Glutamatergic neuron (in vitro differentiated cells): ENCODE measurements at regions not wholly inside any gene's neighbourhood (a gene's known extent, or its start where the extent isn't known, plus 50 kb on each side); places are given as distances from the start of the nearest gene placed in this dataset.

ENCODE experiments used
- DNase-seq: peaks from one replicate; pipeline ENCODE4 v3.0.0; 2022
- H3K27ac Mint-ChIP-seq: one replicate; pipeline ENCODE4 v1.8.0; 2020; ENCODE audit warnings: mild to moderate bottlenecking, mixed read lengths, inconsistent platforms; ENCODE audit not compliant: unreplicated experiment
- H3K27me3 Mint-ChIP-seq: one replicate; pipeline ENCODE4 v1.8.0; 2020; ENCODE audit warnings: mild to moderate bottlenecking, moderate library complexity, mixed read lengths, inconsistent platforms; ENCODE audit not compliant: unreplicated experiment
- H3K36me3 Mint-ChIP-seq: one replicate; pipeline ENCODE4 v1.8.0; 2020; ENCODE audit warnings: mild to moderate bottlenecking, mixed read lengths, inconsistent platforms; ENCODE audit not compliant: unreplicated experiment
- H3K4me1 Mint-ChIP-seq: one replicate; pipeline ENCODE4 v1.8.0; 2020; ENCODE audit warnings: mild to moderate bottlenecking, low read depth, mixed read lengths, inconsistent platforms; ENCODE audit not compliant: unreplicated experiment
- H3K4me3 Mint-ChIP-seq: one replicate; pipeline ENCODE4 v1.8.0; 2020; ENCODE audit warnings: mild to moderate bottlenecking, mixed read lengths, inconsistent platforms; ENCODE audit not compliant: unreplicated experiment
- H3K9me3 Mint-ChIP-seq: one replicate; pipeline ENCODE4 v1.8.0; 2020; ENCODE audit warnings: mild to moderate bottlenecking, moderate library complexity, mixed read lengths, inconsistent platforms; ENCODE audit not compliant: unreplicated experiment
- TF ChIP-seq, protein P1 (sequence below): fragments of 200-600 bp; sonication (generic); IDR thresholded peaks from one replicate; pipeline ENCODE4 v1.5.0; 2021; ENCODE audit not compliant: partially characterized antibody, unreplicated experiment

DNA sequence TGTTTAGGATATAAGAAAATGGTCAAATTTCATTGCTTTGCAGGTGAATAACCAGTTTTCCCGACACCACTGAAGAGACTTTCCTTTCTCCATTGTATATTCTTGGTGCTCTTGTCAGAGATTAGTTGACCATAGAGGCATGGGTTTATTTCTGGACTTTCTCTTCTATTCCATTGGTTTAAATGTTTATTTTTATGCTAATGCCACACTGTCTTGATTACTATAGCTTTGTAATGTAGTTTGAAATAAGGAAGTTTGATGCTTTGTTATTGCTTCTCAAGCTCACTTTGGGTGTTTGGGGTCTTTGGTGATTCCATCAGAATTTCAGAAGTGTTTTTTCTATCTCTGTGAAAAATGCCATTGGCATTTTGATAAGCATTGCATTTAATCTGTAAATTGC, 190.0 kb upstream of the SPRY2 start:
- TF ChIP-seq, protein P1, sequence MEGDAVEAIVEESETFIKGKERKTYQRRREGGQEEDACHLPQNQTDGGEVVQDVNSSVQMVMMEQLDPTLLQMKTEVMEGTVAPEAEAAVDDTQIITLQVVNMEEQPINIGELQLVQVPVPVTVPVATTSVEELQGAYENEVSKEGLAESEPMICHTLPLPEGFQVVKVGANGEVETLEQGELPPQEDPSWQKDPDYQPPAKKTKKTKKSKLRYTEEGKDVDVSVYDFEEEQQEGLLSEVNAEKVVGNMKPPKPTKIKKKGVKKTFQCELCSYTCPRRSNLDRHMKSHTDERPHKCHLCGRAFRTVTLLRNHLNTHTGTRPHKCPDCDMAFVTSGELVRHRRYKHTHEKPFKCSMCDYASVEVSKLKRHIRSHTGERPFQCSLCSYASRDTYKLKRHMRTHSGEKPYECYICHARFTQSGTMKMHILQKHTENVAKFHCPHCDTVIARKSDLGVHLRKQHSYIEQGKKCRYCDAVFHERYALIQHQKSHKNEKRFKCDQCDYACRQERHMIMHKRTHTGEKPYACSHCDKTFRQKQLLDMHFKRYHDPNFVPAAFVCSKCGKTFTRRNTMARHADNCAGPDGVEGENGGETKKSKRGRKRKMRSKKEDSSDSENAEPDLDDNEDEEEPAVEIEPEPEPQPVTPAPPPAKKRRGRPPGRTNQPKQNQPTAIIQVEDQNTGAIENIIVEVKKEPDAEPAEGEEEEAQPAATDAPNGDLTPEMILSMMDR = no peak
- peaks cover 11% of the 10 kb centered on the region for H3K4me1 Mint-ChIP-seq
- no peak overlapping the region for H3K27ac Mint-ChIP-seq
- DNase-seq = no peak
- no peaks in the 10 kb centered on the region for H3K9me3 Mint-ChIP-seq
- no peaks in the 10 kb centered on the region for H3K27me3 Mint-ChIP-seq
- no peaks in the 10 kb centered on the region for H3K36me3 Mint-ChIP-seq
- no peak overlapping the region for H3K4me3 Mint-ChIP-seq

DNA sequence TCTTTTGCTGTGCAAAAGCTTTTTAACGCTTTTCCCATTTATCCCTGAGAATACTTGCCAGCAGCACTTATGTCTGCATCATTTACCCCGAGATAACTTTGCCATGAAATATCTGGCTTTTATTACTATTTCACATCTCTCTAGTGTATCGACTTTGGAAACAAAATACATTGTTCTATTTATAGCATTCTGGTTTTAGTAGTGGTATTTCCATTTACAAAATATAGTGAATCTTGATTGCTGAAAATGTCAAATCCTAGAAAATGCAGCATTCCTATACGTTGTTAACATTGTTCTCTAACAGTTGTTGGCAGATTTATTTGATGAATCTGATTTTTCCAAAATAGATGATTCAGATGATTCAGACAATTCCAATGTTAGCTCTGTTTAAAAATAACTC, 189.3 kb upstream of the SPRY2 start:
- H3K4me1 Mint-ChIP-seq = peaks cover 11% of the 10 kb centered on the region
- no peaks in the 10 kb centered on the region for H3K27me3 Mint-ChIP-seq
- no peak overlapping the region for H3K4me3 Mint-ChIP-seq
- TF ChIP-seq, protein P1 = no peak
- H3K9me3 Mint-ChIP-seq = no peaks in the 10 kb centered on the region
- H3K27ac Mint-ChIP-seq = no peak overlapping the region
- DNase-seq = no peak
- H3K36me3 Mint-ChIP-seq = no peaks in the 10 kb centered on the region

DNA sequence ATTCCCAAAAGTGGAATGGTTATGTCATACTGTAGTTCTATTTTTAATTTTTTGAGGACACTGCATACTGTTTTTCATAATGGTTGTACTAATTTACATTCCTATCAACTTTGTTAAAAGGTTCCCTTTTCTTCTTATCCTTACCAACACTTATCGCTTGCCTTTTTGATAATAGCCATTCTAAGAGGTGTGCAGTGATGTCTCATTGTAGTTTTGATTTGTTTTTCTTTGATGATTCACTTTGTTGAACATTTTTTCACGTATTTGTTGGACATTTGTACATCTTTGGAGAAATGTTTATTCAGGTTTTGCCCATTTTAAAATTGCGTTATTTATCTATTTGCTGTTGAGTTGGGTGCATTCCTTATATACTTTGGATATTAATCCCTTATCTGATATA, 188.8 kb upstream of the SPRY2 start:
- TF ChIP-seq, protein P1 = no peak
- no peak for DNase-seq
- Mint-ChIP-seq H3K27ac (no peak overlapping the region), H3K4me1 (peaks cover 11% of the 10 kb centered on the region), H3K4me3 (no peak overlapping the region), H3K9me3 (no peaks in the 10 kb centered on the region), H3K27me3 (no peaks in the 10 kb centered on the region), H3K36me3 (no peaks in the 10 kb centered on the region)

DNA sequence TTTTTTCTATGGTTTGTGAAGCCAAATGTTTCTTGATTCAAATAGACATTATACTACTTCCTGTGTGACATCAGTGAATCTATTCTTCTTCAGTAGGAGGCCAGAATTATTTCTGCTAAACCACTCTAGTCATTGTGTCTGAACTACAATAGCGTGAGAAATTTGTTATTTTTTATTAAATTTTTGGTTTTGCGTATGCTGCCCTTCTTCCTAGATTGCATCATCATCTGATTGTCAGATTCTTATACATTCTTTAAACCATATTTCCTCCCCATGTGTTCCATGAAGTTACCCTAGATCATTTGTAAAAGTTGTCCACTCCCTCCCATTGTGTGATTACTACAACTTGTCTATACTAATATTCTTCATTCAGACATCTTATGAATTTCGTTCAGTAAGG, 187.8 kb upstream of the SPRY2 start:
- H3K4me1 Mint-ChIP-seq = peaks cover 11% of the 10 kb centered on the region
- no peaks in the 10 kb centered on the region for H3K9me3 Mint-ChIP-seq
- no peaks in the 10 kb centered on the region for H3K36me3 Mint-ChIP-seq
- no peak overlapping the region for H3K4me3 Mint-ChIP-seq
- no peak for DNase-seq
- TF ChIP-seq, protein P1 = no peak
- no peak overlapping the region for H3K27ac Mint-ChIP-seq
- H3K27me3 Mint-ChIP-seq = no peaks in the 10 kb centered on the region

DNA sequence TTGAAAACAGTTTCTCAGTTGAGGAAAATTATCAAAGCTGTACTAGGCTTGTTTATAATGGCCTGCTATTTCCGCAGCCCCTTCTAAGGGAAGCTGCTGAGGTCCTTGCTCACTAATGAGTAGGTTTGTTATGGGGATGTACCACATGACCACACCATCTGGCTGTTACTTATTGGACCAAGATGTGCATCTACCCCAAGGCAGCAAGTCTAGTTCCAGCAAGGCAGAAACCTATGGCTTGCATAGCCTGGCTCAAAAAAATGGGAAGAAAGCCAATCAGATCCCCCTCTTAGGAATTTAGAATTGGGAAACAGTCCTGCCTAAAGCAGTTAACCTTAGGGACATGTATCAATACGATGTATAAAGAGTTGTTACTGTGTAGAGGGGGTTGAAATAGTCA, 186.5 kb upstream of the SPRY2 start:
- Mint-ChIP-seq H3K9me3 (no peaks in the 10 kb centered on the region), H3K36me3 (no peaks in the 10 kb centered on the region), H3K27me3 (no peaks in the 10 kb centered on the region), H3K4me3 (no peak overlapping the region), H3K4me1 (peaks cover 11% of the 10 kb centered on the region), H3K27ac (peak overlapping the region; percentile 10)
- TF ChIP-seq, protein P1 = no peak
- no peak for DNase-seq
